Naive thymus-derived CD4-positive, alpha-beta T cell (primary cell): ENCODE measurements at regions not wholly inside any gene's neighbourhood (a gene's known extent, or its start where the extent isn't known, plus 50 kb on each side); places are given as distances from the start of the nearest gene placed in this dataset.

Source experiments
- ATAC-seq: fragments of 150-1000 bp; cut with Tn5 transposase; 2 replicates; pipeline ENCODE4 v1.10.0; 2021; ENCODE audit warnings: mild to moderate bottlenecking, moderate library complexity
- CTCF ChIA-PET: fragments of 350-600 bp; sonication (Branson Sonifier 250); formaldehyde crosslinking; loops from one replicate; lab custom pipeline; 2021; ENCODE audit warnings: antibody characterized with exemption; lab: Charles Lee
- POLR2A ChIA-PET: fragments of 350-600 bp; sonication (Branson Sonifier 250); formaldehyde crosslinking; loops from one replicate; lab custom pipeline; 2021; ENCODE audit warnings: antibody characterized with exemption, inconsistent platforms; lab: Charles Lee
- DNase-seq, 9 donors: peaks; one replicate each; pipeline versions ENCODE4 v3.0.0 to v3.0.0-alpha.2; 2020 to 2022; ENCODE audit warnings: mixed read lengths in 1 of 9
- H3K27ac ChIP-seq: one replicate; pipeline ENCODE4 v1.7.0; 2013; ENCODE audit warnings: mild to moderate bottlenecking, low read depth, low read length, moderate library complexity
- H3K27me3 ChIP-seq, 2 donors: one replicate each; pipeline ENCODE4 v1.7.0; 2013; ENCODE audit warnings: low read length in 2 of 2, mild to moderate bottlenecking in 2 of 2, moderate library complexity in 2 of 2; ENCODE audit not compliant: control insufficient read depth in 2 of 2, insufficient read depth in 2 of 2
- H3K36me3 ChIP-seq, 3 experiments: 1 replicate in 2 of 3; 2 replicates in 1 of 3; pipeline ENCODE4 v1.7.0; 2013; ENCODE audit warnings: low read length in 3 of 3, mild to moderate bottlenecking in 3 of 3, moderate library complexity in 1 of 3; ENCODE audit not compliant: insufficient read depth in 3 of 3, control insufficient read depth in 2 of 3
- H3K4me1 ChIP-seq, 2 donors: one replicate each; pipeline ENCODE4 v1.7.0; 2013; ENCODE audit warnings: low read length in 2 of 2, mild to moderate bottlenecking in 2 of 2, moderate library complexity in 1 of 2; ENCODE audit not compliant: control insufficient read depth in 2 of 2, insufficient read depth in 2 of 2
- H3K4me3 ChIP-seq: 2 replicates; pipeline ENCODE4 v1.7.0; 2013; ENCODE audit warnings: mild to moderate bottlenecking, low read length
- H3K9me3 ChIP-seq, 3 experiments: 1 replicate in 2 of 3; 2 replicates in 1 of 3; pipeline ENCODE4 v1.7.0; 2013; ENCODE audit warnings: low read length in 3 of 3; ENCODE audit not compliant: control insufficient read depth in 2 of 3
- H3K27ac Mint-ChIP-seq, 9 donors: one replicate each; pipeline ENCODE4 v1.8.0; 2020 to 2022; ENCODE audit warnings: mixed read lengths in 9 of 9, mild to moderate bottlenecking in 8 of 9, moderate library complexity in 5 of 9, inconsistent platforms in 2 of 9
- H3K27me3 Mint-ChIP-seq, 5 donors: one replicate each; pipeline ENCODE4 v1.8.0; 2021 to 2022; ENCODE audit warnings: mixed read lengths in 5 of 5, mild to moderate bottlenecking in 1 of 5
- H3K36me3 Mint-ChIP-seq, 5 donors: one replicate each; pipeline ENCODE4 v1.8.0; 2020 to 2022; ENCODE audit warnings: mixed read lengths in 5 of 5, mild to moderate bottlenecking in 3 of 5, inconsistent platforms in 1 of 5
- H3K4me1 Mint-ChIP-seq, 7 donors: one replicate each; pipeline ENCODE4 v1.8.0; 2020 to 2022; ENCODE audit warnings: mixed read lengths in 7 of 7, mild to moderate bottlenecking in 3 of 7, inconsistent platforms in 1 of 7
- H3K4me3 Mint-ChIP-seq, 10 donors: one replicate each; pipeline ENCODE4 v1.8.0; 2020 to 2022; ENCODE audit warnings: mild to moderate bottlenecking in 10 of 10, mixed read lengths in 10 of 10, moderate library complexity in 6 of 10, inconsistent platforms in 2 of 10
- H3K9me3 Mint-ChIP-seq, 11 donors: one replicate each; pipeline ENCODE4 v1.8.0; 2020 to 2022; ENCODE audit warnings: mixed read lengths in 11 of 11, mild to moderate bottlenecking in 4 of 11, inconsistent platforms in 1 of 11, moderate library complexity in 1 of 11
- intact Hi-C, 2 donors: fragments of 100-400 bp; cut with micrococcal nuclease; formaldehyde crosslinking; loops; one replicate each; pipeline ENCODE4 v1.15.1; 2023

DNA sequence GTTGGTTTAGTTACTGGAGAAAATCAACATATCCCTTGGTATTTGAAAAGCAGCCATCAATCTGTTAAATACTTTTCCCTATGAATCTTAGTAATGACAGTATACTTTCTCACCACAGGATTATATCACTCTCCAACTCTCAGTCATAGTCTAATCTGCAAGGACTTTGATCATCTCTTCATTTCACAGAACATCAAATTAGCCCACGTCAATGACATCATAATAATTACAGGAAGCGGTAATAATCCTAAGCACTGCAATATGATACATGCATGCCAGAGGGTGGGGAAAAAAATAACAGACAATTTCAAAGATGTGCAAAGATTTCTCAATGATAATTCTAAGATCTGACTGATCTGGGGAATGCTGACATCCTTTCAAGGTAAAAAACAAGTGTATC lies 404.1 kb downstream of the GPM6A start:
- POLR2A ChIA-PET, result no interaction called here

DNA sequence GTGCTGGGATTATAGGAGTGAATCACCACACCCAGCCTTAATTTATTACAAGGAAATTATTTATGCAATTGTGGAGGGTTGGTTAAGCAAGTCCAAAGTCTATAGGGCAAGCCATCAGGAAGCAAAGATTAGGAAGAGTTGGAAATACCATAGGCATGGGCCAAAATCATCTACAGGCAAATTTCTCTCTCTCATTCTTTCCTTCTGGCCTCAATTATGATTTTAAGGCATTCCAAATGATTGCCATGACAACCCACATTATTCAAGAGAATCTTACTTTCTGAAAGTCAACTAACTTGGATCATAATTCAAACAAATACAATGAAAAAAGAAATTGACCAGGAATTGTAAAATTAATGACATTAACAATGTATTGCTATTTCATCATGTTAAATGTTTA lies 400.8 kb downstream of the GPM6A start:
- H3K4me1 ChIP-seq, result no peaks in the 10 kb centered on the region
- DNase-seq, result no peak
- no peak overlapping the region for H3K27ac ChIP-seq
- Mint-ChIP-seq H3K36me3 (no peaks in the 10 kb centered on the region), H3K27ac (no peak overlapping the region), H3K9me3 (peaks cover 0 to 22% (median 12%) of the 10 kb centered on the region in 11 donors), H3K4me3 (no peak overlapping the region), H3K4me1 (no peaks in the 10 kb centered on the region), H3K27me3 (no peaks in the 10 kb centered on the region)
- intact Hi-C loops, result no loop called here
- no peaks in the 10 kb centered on the region for H3K27me3 ChIP-seq
- H3K9me3 ChIP-seq, result peaks cover 0 to 9% (median 0%) of the 10 kb centered on the region in 3 experiments
- ATAC-seq, result no peak
- no peak overlapping the region for H3K4me3 ChIP-seq
- CTCF ChIA-PET, result no interaction called here
- POLR2A ChIA-PET, result no interaction called here
- H3K36me3 ChIP-seq, result no peaks in the 10 kb centered on the region

More for the DNA sequence above, 404.1 kb downstream of the GPM6A start:
- no peak overlapping the region for H3K27ac Mint-ChIP-seq
- H3K4me3 Mint-ChIP-seq, result no peak overlapping the region
- H3K27me3 ChIP-seq, result no peaks in the 10 kb centered on the region
- no peaks in the 10 kb centered on the region for H3K4me1 ChIP-seq
- peaks cover 0 to 4% (median 2%) of the 10 kb centered on the region in 11 donors for H3K9me3 Mint-ChIP-seq
- H3K9me3 ChIP-seq, result no peaks in the 10 kb centered on the region
- no peaks in the 10 kb centered on the region for H3K36me3 Mint-ChIP-seq
- no peaks in the 10 kb centered on the region for H3K4me1 Mint-ChIP-seq
- CTCF ChIA-PET, result no interaction called here
- ATAC-seq (no peak), DNase-seq (no peak)
- no peaks in the 10 kb centered on the region for H3K36me3 ChIP-seq
- intact Hi-C loops, result no loop called here
- H3K27me3 Mint-ChIP-seq, result no peaks in the 10 kb centered on the region
- H3K4me3 ChIP-seq, result no peak overlapping the region
- H3K27ac ChIP-seq, result no peak overlapping the region

DNA sequence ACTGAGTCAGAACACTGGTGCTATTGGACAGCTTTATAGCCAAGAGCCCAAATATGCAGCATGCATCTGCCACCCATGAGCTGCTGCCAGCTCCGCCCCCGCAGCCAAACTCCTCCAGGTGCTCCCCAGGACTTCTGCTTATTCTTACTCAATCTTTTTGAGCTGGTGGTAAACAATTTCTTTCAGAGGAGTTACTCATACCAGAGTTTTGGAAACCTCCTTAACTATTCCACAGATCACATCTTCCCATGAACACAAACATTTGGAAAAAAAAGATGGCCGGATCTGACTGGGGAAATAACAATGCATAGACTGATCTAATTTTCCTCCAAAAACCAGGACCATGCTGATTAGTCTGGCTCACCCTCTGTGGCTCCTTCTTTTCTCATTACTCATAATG lies 399.9 kb downstream of the GPM6A start:
- Histone ChIP-seq H3K27ac (no peak overlapping the region), H3K9me3 (peaks cover 0 to 9% (median 0%) of the 10 kb centered on the region in 3 experiments), H3K36me3 (no peaks in the 10 kb centered on the region), H3K4me1 (no peaks in the 10 kb centered on the region), H3K27me3 (no peaks in the 10 kb centered on the region), H3K4me3 (no peak overlapping the region)
- intact Hi-C loops, result no loop called here
- Mint-ChIP-seq H3K27ac (no peak overlapping the region), H3K4me1 (no peaks in the 10 kb centered on the region), H3K9me3 (peaks cover 0 to 22% (median 12%) of the 10 kb centered on the region in 11 donors), H3K4me3 (no peak overlapping the region), H3K27me3 (no peaks in the 10 kb centered on the region), H3K36me3 (no peaks in the 10 kb centered on the region)
- CTCF ChIA-PET, result no interaction called here
- POLR2A ChIA-PET, result no interaction called here
- DNase-seq (no peak), ATAC-seq (no peak)

DNA sequence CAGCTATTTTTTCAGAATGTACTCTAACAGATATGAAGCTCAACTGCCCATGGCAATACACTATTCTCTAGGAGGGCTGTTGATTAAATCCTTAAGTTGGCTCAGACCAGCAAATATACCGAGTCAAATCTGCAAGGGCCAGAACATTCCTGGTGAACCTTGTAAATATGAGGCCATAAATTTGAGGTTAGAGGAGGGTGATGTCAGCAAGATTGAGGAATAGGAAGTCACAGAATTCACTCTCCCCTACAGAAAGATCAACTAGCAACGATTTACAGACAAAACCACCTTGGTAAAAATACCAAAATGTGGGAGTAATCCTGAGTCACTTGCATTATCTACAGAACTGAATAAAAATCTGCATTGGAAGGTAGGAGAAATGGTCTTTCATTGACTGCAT lies 399.3 kb downstream of the GPM6A start:
- intact Hi-C loops, result no loop called here
- Mint-ChIP-seq H3K4me1 (no peaks in the 10 kb centered on the region), H3K9me3 (peaks cover 0 to 26% (median 12%) of the 10 kb centered on the region in 11 donors), H3K27ac (no peak overlapping the region), H3K36me3 (no peaks in the 10 kb centered on the region), H3K4me3 (no peak overlapping the region), H3K27me3 (no peaks in the 10 kb centered on the region)
- Histone ChIP-seq H3K4me3 (no peak overlapping the region), H3K4me1 (no peaks in the 10 kb centered on the region), H3K27ac (no peak overlapping the region), H3K9me3 (peaks cover 0 to 9% (median 0%) of the 10 kb centered on the region in 3 experiments), H3K27me3 (no peaks in the 10 kb centered on the region), H3K36me3 (no peaks in the 10 kb centered on the region)
- ATAC-seq, result no peak
- DNase-seq, result no peak
- ChIA-PET CTCF (no interaction called here), POLR2A (no interaction called here)

DNA sequence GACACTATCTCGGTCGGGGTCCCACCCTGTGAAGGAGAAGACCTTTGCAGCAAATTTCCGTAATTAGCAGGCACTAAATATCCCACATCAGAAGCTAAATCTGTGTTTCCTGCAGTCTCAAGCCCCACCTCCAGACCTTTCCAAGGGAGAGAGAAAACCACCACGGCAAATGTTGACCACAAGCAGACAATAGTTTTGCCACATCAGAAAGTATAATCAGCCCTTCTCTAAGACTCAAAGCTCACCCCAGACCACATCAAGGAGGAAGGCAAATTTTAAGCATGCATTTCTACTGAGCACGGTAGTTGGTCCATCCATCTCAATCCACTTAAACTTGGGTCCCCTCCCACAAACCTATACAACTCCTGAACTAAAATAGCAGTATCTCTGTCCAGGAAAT lies 398.5 kb downstream of the GPM6A start:
- Histone ChIP-seq H3K9me3 (peaks cover 0 to 9% (median 0%) of the 10 kb centered on the region in 3 experiments), H3K4me3 (no peak overlapping the region), H3K27me3 (no peaks in the 10 kb centered on the region), H3K27ac (no peak overlapping the region), H3K4me1 (no peaks in the 10 kb centered on the region), H3K36me3 (no peaks in the 10 kb centered on the region)
- ATAC-seq (no peak), DNase-seq (no peak)
- Mint-ChIP-seq H3K9me3 (peaks cover 0 to 26% (median 12%) of the 10 kb centered on the region in 11 donors), H3K36me3 (no peaks in the 10 kb centered on the region), H3K27me3 (no peaks in the 10 kb centered on the region), H3K27ac (no peak overlapping the region), H3K4me1 (no peaks in the 10 kb centered on the region), H3K4me3 (no peak overlapping the region)
- ChIA-PET CTCF (no interaction called here), POLR2A (no interaction called here)
- intact Hi-C loops, result no loop called here

DNA sequence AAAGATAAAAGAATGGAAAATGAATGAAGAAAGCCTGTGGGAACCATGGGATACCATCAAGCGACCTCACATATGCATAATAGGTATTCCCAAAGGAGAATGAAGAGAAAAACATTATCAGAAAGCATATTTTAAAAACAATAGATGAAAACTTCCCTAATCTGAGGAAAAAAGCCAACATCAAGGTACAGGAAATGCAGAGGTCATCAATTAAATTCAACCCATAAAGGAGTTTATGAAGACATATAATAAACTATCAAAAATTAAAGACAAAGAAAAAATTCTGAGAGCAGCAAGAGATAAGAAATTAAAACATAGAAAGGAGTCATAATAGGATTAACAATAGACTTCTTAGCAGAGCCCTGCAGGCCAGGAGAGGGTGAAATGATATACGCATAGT lies 397.5 kb downstream of the GPM6A start:
- Histone ChIP-seq H3K9me3 (peaks cover 0 to 9% (median 0%) of the 10 kb centered on the region in 3 experiments), H3K36me3 (no peaks in the 10 kb centered on the region), H3K27me3 (no peaks in the 10 kb centered on the region), H3K4me1 (no peaks in the 10 kb centered on the region), H3K4me3 (no peak overlapping the region), H3K27ac (no peak overlapping the region)
- H3K27me3 Mint-ChIP-seq, result no peaks in the 10 kb centered on the region
- ATAC-seq, result no peak
- H3K4me3 Mint-ChIP-seq, result no peak overlapping the region
- H3K27ac Mint-ChIP-seq, result no peak overlapping the region
- intact Hi-C loops, result no loop called here
- no peaks in the 10 kb centered on the region for H3K36me3 Mint-ChIP-seq
- CTCF ChIA-PET, result no interaction called here
- H3K4me1 Mint-ChIP-seq, result no peaks in the 10 kb centered on the region
- DNase-seq, result no peak
- POLR2A ChIA-PET, result no interaction called here
- H3K9me3 Mint-ChIP-seq, result peaks cover 0 to 31% (median 12%) of the 10 kb centered on the region in 11 donors

DNA sequence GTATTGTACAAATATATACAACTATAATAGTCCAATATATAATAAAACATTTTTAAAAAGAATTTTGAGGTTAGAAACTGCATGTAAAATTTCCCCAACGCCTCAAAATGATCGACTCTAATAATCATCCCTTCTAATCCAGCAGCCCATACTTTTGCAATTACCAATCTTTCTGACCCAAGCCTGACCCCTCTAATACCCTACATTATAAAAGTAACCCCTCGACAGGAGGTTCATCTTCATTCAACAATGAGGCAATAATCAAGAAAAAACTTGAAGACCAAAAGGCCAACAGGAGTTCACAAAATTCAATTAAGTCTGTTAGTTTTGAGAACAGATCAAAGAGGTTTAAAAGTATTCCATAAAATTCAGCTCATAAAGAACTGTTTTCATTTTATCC lies 393.5 kb downstream of the GPM6A start:
- H3K36me3 Mint-ChIP-seq, result no peaks in the 10 kb centered on the region
- peaks cover 0 to 9% (median 0%) of the 10 kb centered on the region in 3 experiments for H3K9me3 ChIP-seq
- H3K4me1 Mint-ChIP-seq, result no peaks in the 10 kb centered on the region
- H3K36me3 ChIP-seq, result no peaks in the 10 kb centered on the region
- intact Hi-C loops, result no loop called here
- DNase-seq, result no peak
- H3K27me3 Mint-ChIP-seq, result no peaks in the 10 kb centered on the region
- ATAC-seq, result no peak
- ChIA-PET CTCF (no interaction called here), POLR2A (no interaction called here)
- no peak overlapping the region for H3K4me3 ChIP-seq
- H3K27ac Mint-ChIP-seq, result no peak overlapping the region
- H3K27me3 ChIP-seq, result no peaks in the 10 kb centered on the region
- peaks cover 2 to 43% (median 9%) of the 10 kb centered on the region in 11 donors for H3K9me3 Mint-ChIP-seq
- H3K4me1 ChIP-seq, result no peaks in the 10 kb centered on the region
- no peak overlapping the region for H3K27ac ChIP-seq
- no peak overlapping the region for H3K4me3 Mint-ChIP-seq
